ENCODE measurements at regions not wholly inside any gene's neighbourhood (a gene's known extent, or its start where the extent isn't known, plus 50 kb on each side); places are given as distances from the start of the nearest gene placed in this dataset.
A peak's percentile ranks its signal among the peaks of the same experiment; 100 is the strongest.
"Not testable (repeated sequence)": the region's sequence is repeated elsewhere in the genome, so short reads cannot be mapped to it uniquely, and the experiment has no call there.

- H3K36me3 ChIP-seq = no peaks in the 10 kb centered on the region
- DNase-seq = no peak
- H3K27me3 ChIP-seq = peaks cover 4% of the 10 kb centered on the region; the same call in 1 of the 2 replicates
- no peaks in the 10 kb centered on the region for H3K9me3 ChIP-seq
- H3K4me3 ChIP-seq = no peak overlapping the region
Observed at GRCh38 chr5:102554082-102554481, 55.3 kb upstream of the SLCO6A1 start.

- Histone ChIP-seq H3K4me3 (no peak overlapping the region), H3K36me3 (no peaks in the 10 kb centered on the region), H3K9me3 (no peaks in the 10 kb centered on the region), H3K27me3 (peaks cover 9% of the 10 kb centered on the region; the same call in 1 of the 2 replicates)
- DNase-seq = no peak
Observed at GRCh38 chr5:102554728-102555127, 55.9 kb upstream of the SLCO6A1 start.

- Histone ChIP-seq H3K36me3 (no peaks in the 10 kb centered on the region), H3K4me3 (no peak overlapping the region), H3K9me3 (no peaks in the 10 kb centered on the region), H3K27me3 (peaks cover 12% of the 10 kb centered on the region)
- peak; percentile 39 for DNase-seq
Observed at GRCh38 chr5:102561894-102562760, 63.3 kb upstream of the SLCO6A1 start.

GRCh38 chr5:102570747-102571146 is 71.9 kb upstream of the SLCO6A1 start:
- Histone ChIP-seq H3K9me3 (no peaks in the 10 kb centered on the region), H3K4me3 (no peak overlapping the region), H3K27me3 (peaks cover 12% of the 10 kb centered on the region), H3K36me3 (no peaks in the 10 kb centered on the region)
- no peak for DNase-seq

- Histone ChIP-seq H3K27me3 (no peaks in the 10 kb centered on the region; the same call in 1 of the 2 replicates), H3K4me3 (no peak overlapping the region), H3K9me3 (no peaks in the 10 kb centered on the region), H3K36me3 (no peaks in the 10 kb centered on the region)
- DNase-seq = no peak
Observed at GRCh38 chr5:102578362-102578761, 79.6 kb upstream of the SLCO6A1 start.

GRCh38 chr5:102579379-102579778 is 80.6 kb upstream of the SLCO6A1 start:
- Histone ChIP-seq H3K9me3 (no peaks in the 10 kb centered on the region), H3K27me3 (no peaks in the 10 kb centered on the region; the same call in 1 of the 2 replicates), H3K36me3 (no peaks in the 10 kb centered on the region), H3K4me3 (no peak overlapping the region)
- no peak for DNase-seq

- H3K36me3 ChIP-seq = no peaks in the 10 kb centered on the region
- no peaks in the 10 kb centered on the region for H3K9me3 ChIP-seq
- H3K27me3 ChIP-seq = no peaks in the 10 kb centered on the region; the same call in 1 of the 2 replicates
- no peak overlapping the region for H3K4me3 ChIP-seq
- DNase-seq = no peak
Observed at GRCh38 chr5:102581011-102581410, 82.2 kb upstream of the SLCO6A1 start.

GRCh38 chr5:102582696-102583095 is 83.9 kb upstream of the SLCO6A1 start:
- no peak for DNase-seq
- no peaks in the 10 kb centered on the region for H3K36me3 ChIP-seq
- no peak overlapping the region for H3K4me3 ChIP-seq
- H3K27me3 ChIP-seq = no peaks in the 10 kb centered on the region; the same call in 1 of the 2 replicates
- no peaks in the 10 kb centered on the region for H3K9me3 ChIP-seq

GRCh38 chr5:102583276-102584124 is 84.7 kb upstream of the SLCO6A1 start:
- no peaks in the 10 kb centered on the region for H3K9me3 ChIP-seq
- DNase-seq = no peak
- H3K36me3 ChIP-seq = no peaks in the 10 kb centered on the region
- no peak overlapping the region for H3K4me3 ChIP-seq
- no peaks in the 10 kb centered on the region; the same call in 1 of the 2 replicates for H3K27me3 ChIP-seq

- DNase-seq = no peak
Observed at GRCh38 chr5:102589661-102590060, 90.9 kb upstream of the SLCO6A1 start.

GRCh38 chr5:102590467-102590866 is 91.7 kb upstream of the SLCO6A1 start:
- H3K4me3 ChIP-seq = no peak overlapping the region
- H3K36me3 ChIP-seq = no peaks in the 10 kb centered on the region
- H3K27me3 ChIP-seq = no peaks in the 10 kb centered on the region
- no peak for DNase-seq
- no peaks in the 10 kb centered on the region for H3K9me3 ChIP-seq

More at GRCh38 chr5:102589661-102590060, 90.9 kb upstream of the SLCO6A1 start:
- no peak overlapping the region for H3K4me3 ChIP-seq
- H3K27me3 ChIP-seq = no peaks in the 10 kb centered on the region
- H3K36me3 ChIP-seq = no peaks in the 10 kb centered on the region
- H3K9me3 ChIP-seq = no peaks in the 10 kb centered on the region

- DNase-seq = no peak
Observed at GRCh38 chr5:102591650-102592049, 92.8 kb upstream of the SLCO6A1 start.

GRCh38 chr5:102592586-102592985 is 93.8 kb upstream of the SLCO6A1 start:
- H3K9me3 ChIP-seq, H3K36me3 ChIP-seq, H3K4me3 ChIP-seq, DNase-seq, H3K27me3 ChIP-seq: not testable (repeated sequence)

More at GRCh38 chr5:102591650-102592049, 92.8 kb upstream of the SLCO6A1 start:
- Histone ChIP-seq H3K4me3 (no peak overlapping the region), H3K9me3 (no peaks in the 10 kb centered on the region), H3K36me3 (no peaks in the 10 kb centered on the region), H3K27me3 (no peaks in the 10 kb centered on the region)

GRCh38 chr5:102594192-102594591 is 95.4 kb upstream of the SLCO6A1 start:
- Histone ChIP-seq H3K36me3 (no peaks in the 10 kb centered on the region), H3K27me3 (no peaks in the 10 kb centered on the region), H3K9me3 (no peaks in the 10 kb centered on the region), H3K4me3 (no peak overlapping the region)
- no peak for DNase-seq

GRCh38 chr5:102595332-102595731 is 96.5 kb upstream of the SLCO6A1 start:
- H3K27me3 ChIP-seq = no peaks in the 10 kb centered on the region
- no peak for DNase-seq
- no peaks in the 10 kb centered on the region for H3K36me3 ChIP-seq
- H3K4me3 ChIP-seq = no peak overlapping the region
- H3K9me3 ChIP-seq = no peaks in the 10 kb centered on the region

GRCh38 chr5:102596113-102596512 is 97.3 kb upstream of the SLCO6A1 start:
- Histone ChIP-seq H3K9me3 (no peaks in the 10 kb centered on the region), H3K4me3 (no peak overlapping the region), H3K36me3 (no peaks in the 10 kb centered on the region), H3K27me3 (no peaks in the 10 kb centered on the region)
- no peak for DNase-seq

GRCh38 chr5:102596951-102597350 is 98.2 kb upstream of the SLCO6A1 start:
- Histone ChIP-seq H3K4me3 (no peak overlapping the region), H3K36me3 (no peaks in the 10 kb centered on the region), H3K27me3 (no peaks in the 10 kb centered on the region), H3K9me3 (no peaks in the 10 kb centered on the region)
- no peak for DNase-seq
